HG02571 (cell line): ENCODE measurements at regions not wholly inside any gene's neighbourhood (a gene's known extent, or its start where the extent isn't known, plus 50 kb on each side); places are given as distances from the start of the nearest gene placed in this dataset.
"Not testable (repeated sequence)": the region's sequence is repeated elsewhere in the genome, so short reads cannot be mapped to it uniquely, and the experiment has no call there.

ENCODE experiments used
- ATAC-seq: cut with Tn5 transposase; IDR thresholded peaks from one replicate; pipeline ENCODE4 v1.9.1; 2021; ENCODE audit warnings: mild to moderate bottlenecking, moderate library complexity; ENCODE audit not compliant: unreplicated experiment

GRCh38 chr1:88549536-88549935 is 134.5 kb upstream of the PKN2 start:
- no peak for ATAC-seq

- no peak for ATAC-seq
Measured at GRCh38 chr1:88552226-88552625, 131.8 kb upstream of the PKN2 start.

GRCh38 chr1:88557014-88557413 is 127.1 kb upstream of the PKN2 start:
- ATAC-seq: no peak

- no peak for ATAC-seq
Measured at GRCh38 chr1:88560621-88561020, 123.5 kb upstream of the PKN2 start.

- ATAC-seq: no peak
Measured at GRCh38 chr1:88562991-88563390, 121.1 kb upstream of the PKN2 start.

- ATAC-seq: no peak
Measured at GRCh38 chr1:88566615-88567387, 117.3 kb upstream of the PKN2 start.

- ATAC-seq: no peak
Measured at GRCh38 chr1:88571506-88571905, 112.6 kb upstream of the PKN2 start.

- no peak for ATAC-seq
Measured at GRCh38 chr1:88579598-88579997, 104.5 kb upstream of the PKN2 start.

GRCh38 chr1:88581703-88582102 is 102.4 kb upstream of the PKN2 start:
- ATAC-seq: no peak

- ATAC-seq: no peak
Measured at GRCh38 chr1:88593358-88593757, 90.7 kb upstream of the PKN2 start.

- no peak for ATAC-seq
Measured at GRCh38 chr1:88595355-88596002, 88.6 kb upstream of the PKN2 start.

GRCh38 chr1:88597973-88598372 is 86.1 kb upstream of the PKN2 start:
- ATAC-seq: not testable (repeated sequence)

GRCh38 chr1:88608139-88608943 is 75.7 kb upstream of the PKN2 start:
- ATAC-seq: no peak

- no peak for ATAC-seq
Measured at GRCh38 chr1:88609051-88609450, 75.0 kb upstream of the PKN2 start.

GRCh38 chr1:88610687-88611086 is 73.4 kb upstream of the PKN2 start:
- no peak for ATAC-seq

GRCh38 chr1:88612292-88612691 is 71.8 kb upstream of the PKN2 start:
- ATAC-seq: no peak

GRCh38 chr1:88612773-88613172 is 71.3 kb upstream of the PKN2 start:
- no peak for ATAC-seq

- no peak for ATAC-seq
Measured at GRCh38 chr1:88618331-88618730, 65.7 kb upstream of the PKN2 start.

- not testable (repeated sequence) for ATAC-seq
Measured at GRCh38 chr1:88623101-88623500, 61.0 kb upstream of the PKN2 start.
